GM21528 (cell line): ENCODE measurements at regions not wholly inside any gene's neighbourhood (a gene's known extent, or its start where the extent isn't known, plus 50 kb on each side); places are given as distances from the start of the nearest gene placed in this dataset.

ENCODE experiments used
- ATAC-seq: cut with Tn5 transposase; IDR thresholded peaks from one replicate; pipeline ENCODE4 v1.9.1; 2021; ENCODE audit warnings: mild to moderate bottlenecking, moderate library complexity; ENCODE audit not compliant: unreplicated experiment, low FRiP score

DNA sequence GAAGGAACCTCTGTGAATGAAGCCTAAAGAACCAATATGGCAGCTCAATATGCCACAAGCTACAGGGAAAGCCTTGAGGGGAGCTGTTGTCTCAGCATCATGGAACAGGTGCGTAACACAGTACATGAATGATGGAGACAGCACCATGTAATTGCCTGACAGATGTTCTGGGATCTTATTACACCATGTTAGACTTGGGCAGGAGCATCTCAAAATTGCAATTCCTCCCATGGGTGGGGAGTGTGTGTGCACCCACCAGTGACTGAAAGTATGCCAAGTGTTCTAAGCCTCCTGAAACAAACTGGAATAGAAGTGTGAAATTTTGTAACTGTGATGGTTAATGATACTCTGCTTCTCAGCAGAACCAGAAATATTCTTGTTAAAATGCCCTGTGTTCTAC, 151.0 kb upstream of the SRRM4 start:
- no peak for ATAC-seq

DNA sequence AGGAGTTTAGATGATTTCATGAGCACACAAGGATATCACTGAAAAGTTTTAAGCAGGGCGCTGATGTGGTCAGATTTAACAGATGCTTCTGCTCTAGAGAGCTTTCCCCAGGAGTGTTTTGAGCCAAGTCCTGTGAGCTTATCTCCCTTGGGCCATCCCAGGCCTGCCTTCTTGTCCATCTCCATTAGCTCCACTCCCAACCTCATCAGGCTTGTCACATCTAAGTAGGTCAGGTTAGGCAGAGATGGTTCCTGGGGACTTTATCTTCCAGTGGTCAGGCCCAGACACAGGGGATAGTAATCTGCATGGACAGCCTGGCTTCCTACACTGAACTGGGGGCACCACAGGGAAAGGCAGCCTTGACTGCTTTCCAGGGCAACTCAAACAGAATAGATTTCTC, 145.4 kb upstream of the SRRM4 start:
- no peak for ATAC-seq

DNA sequence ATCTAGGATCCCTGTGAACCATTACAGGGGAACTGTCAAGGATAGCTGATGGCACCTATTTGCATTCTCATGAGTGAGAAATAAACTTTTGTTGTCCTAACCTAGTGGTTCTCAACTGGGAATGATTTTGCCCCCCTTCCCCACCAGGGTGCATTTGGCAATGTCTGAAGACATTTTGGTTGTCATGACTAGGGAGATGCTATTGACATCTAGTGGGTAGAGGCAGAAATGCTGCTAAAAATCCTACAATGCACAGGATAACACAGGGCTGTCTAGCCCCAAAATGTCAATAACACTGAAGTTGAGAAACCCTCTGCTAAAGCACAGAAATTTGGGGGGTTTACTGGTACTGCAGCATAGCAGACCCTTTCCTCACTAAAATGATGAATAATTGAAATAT, 140.9 kb upstream of the SRRM4 start:
- ATAC-seq = no peak

DNA sequence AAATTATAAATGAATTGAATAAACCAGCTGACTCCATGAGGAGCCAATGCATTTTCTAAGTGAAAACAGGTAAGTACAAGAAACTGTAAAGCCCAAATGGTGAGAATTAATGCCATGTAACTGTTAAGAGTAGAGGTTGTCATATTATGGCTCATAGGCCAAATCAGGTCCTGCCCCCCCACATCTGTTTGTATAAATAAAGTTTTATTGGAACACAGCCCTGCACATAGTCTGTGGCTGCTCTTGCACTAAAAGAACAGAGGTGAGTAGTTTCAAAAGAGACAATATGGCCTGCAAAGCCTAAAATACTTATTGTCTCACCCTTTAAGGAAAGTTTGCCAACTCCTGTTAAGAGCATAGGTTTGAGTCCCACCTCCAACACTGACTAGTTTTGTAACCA, 140.5 kb upstream of the SRRM4 start:
- ATAC-seq = no peak

DNA sequence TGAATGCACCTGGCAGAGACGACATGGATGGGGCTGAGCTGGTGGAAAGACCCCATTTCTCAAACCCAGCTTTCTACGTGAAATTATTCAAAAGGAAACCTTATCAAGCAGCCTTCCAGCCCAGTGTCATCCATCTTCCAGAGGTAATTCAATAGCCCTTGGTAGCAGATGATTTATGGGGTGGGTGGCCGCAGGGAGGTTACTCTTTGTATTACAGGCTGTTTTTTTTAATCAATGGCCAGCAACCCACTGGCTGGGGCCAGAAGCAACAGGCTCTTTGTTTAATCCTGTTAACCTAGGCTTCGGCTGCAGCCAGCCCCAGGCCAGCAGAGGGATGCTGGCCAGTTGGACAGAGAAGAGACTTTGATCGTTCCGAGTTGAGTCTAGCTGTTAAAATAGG, 139.8 kb upstream of the SRRM4 start:
- ATAC-seq = no peak

DNA sequence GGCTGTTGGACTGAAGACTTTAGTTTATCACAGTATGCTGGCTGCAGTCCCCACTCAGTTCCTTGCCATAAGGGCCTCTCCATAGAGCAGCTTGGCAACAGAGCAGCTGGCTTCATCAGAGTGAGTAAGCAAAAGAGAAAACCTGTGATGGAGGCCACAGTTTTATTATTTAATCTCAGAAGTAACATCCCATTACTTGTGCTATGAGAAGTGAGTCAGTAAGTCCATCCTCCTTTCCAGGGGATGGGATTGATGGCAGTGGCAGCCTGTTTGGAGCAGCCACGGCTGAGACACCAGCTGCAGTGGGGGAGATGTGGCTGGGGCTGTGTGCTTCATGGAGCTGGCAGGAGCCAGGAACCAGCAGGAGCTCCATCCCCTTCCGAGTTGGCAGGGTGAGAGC, 138.5 kb upstream of the SRRM4 start:
- no peak for ATAC-seq

DNA sequence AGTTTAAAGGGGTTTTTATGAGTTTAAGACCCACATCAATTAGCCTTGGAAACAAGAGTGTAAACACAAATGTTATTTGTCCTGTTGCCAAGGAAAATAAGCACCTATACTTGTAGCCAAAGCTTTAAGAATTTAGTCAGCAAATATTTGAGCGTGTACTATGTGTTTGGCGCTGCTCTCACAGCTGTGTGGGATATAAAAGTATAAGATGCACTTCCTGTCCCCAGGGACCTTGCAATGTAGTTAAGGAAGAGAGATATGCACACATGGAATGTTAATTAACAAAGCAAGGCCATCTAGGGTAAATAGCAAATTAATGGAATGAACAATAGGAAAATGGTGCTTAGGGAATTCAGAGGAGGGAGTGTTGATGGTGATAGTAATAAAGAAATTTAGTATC, 134.9 kb upstream of the SRRM4 start:
- ATAC-seq = no peak

DNA sequence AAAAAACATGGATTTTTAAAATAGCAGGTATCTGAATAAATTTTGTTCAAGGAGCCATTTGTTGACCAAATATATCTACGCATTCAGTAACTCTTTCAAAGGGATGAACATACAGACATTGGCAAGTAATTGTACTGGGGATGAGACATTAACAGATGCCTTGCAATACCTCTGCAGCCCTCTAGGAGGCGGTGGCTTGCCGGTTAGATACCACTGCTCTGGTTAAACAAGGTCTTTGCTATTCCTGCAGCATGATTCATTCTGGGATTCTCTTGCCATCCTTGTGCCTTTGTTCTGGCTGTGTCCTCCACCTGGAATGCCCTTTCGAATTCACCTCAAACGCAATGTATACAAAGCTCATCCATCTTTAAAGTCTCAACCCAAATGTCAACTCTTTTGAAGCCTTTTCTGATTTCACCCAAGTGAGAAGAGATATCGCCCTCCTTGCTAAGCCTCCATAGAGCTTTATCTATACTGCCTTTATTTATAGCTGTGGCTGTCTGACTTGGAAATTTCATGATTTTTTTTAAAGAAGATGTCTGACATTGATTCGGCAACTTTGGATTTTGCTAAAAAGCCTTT, 131.0 kb upstream of the SRRM4 start:
- no peak for ATAC-seq

DNA sequence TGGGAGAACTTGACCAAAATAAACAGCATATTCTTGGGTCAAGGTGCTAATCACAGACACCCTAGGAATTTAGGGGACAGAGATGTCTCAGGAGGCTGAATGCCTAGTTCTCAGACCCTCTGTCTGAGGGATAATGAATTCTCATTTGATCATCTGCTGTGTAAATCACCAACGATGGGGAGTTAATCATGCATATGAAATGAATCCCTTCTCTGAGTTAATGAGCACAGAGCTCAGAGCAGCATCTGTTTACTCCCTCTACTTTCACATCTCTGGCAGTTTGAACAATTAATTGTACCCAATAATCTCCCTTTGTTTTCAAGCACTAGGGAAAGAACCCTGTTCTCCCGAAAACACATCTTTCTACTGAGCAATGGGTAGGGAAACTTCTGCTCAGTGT, 129.4 kb upstream of the SRRM4 start:
- ATAC-seq = no peak

DNA sequence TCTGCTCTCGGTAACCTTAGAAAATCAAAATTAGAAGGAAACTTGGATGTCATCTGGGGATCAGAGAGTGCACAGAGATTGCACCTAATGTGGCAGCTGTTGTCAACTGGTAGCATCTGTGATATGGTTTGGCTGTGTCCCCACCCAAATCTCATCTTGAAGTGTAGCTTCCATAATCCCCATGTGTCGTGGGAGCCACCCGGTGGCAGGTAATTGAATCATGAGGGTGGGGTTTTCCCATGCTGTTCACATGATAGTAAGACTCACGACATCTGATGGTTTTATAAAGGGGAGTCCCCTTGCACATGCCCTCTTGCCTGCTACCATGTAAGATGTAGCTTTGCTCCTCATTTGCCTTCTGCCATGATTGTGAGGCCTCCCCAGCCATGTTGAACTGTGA, 127.7 kb upstream of the SRRM4 start:
- no peak for ATAC-seq

DNA sequence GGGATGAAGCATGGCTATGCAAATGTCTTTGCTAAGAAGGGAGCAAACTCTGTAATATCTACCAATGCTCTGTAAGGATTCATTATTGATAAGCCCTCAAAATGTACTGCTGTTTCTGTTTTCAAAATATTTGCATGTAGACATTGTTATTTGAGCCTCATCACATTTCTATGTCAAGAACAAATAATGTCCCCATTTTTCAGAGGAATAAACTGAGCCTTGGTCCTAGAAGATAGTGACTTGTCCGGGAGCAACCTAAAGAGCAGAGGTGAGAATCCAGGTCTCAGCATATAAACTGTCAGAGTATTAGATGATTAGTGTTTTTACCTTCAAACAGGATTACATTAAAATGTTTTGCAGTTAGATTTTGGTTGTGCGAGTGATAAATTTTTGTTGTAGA, 125.5 kb upstream of the SRRM4 start:
- no peak for ATAC-seq

DNA sequence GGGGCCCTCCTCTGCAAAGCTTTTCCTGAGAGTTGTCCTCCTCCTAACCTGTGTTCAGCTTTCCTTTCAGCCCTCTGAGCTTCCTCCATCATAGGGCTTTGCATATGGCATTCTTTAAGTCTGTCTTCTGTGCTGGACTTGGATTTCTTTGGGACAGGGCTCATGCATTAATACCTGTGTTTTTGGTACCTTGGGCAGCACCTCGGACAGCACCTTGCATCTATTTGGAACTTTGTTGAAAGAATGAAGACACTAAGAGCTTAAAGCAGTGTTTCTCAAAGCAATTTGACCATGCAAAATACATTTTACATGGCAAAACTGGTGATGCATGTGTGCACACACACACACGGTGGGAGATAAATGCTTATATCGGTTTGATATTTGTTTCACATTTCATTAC, 115.0 kb upstream of the SRRM4 start:
- no peak for ATAC-seq

DNA sequence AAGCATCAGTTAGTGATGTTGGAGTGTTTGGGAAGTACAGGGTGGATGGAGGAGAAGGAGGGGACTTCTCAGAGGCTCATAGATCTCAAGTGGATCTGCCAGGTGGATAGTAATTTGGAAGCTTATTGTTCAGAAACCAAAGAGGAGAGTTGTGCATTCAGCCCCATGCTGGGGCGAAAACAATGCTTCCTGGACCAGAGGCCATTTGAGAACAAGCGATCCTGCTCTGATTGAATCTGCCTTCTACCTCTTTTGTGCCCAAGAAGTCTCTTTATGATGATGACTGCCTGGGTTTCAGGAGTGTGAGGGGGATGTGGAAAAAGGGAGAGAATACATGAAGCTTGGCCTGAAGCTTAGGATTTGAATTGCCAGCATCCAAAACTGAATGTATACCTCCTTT, 110.8 kb upstream of the SRRM4 start:
- ATAC-seq = no peak

DNA sequence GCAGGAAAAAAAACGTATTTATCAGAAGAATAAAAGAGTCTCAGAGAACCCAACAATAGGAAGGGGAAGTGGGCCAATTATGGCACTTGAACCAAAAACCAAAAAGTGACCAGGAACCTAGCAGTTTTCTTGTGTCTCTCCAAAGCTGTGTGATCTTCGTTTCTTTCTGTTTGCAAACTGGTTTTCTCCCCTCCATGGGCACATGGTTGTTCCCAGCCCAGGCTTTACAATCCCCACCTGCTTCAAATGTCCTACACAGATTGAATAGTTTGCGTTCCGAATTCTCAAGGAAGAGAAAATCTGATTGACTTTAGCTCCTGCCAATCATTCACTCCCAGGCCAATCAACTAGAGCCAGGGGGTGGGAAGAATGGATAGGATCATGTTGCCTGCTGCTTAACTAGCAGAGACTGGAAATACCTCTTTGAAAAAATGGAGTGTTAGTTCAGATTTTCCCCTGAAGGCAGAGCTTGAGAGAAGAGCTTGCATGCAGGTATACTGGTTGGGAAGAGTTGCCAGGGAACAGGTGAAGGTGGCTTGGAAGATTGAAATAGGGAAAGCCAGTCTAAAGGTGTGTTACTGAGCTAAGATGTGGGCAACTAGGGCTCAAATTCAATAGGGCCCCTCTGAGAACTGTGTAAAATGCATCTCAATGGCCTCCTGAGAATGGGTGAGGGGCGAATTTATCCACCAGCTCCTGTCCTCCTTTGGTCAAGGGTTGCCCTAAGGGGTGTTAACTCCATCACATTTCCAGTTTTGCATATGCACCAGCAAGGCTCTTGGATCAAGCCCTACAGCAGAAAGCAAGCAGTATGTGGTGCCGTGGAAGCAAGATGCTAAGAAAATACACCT, 106.4 kb upstream of the SRRM4 start:
- no peak for ATAC-seq

DNA sequence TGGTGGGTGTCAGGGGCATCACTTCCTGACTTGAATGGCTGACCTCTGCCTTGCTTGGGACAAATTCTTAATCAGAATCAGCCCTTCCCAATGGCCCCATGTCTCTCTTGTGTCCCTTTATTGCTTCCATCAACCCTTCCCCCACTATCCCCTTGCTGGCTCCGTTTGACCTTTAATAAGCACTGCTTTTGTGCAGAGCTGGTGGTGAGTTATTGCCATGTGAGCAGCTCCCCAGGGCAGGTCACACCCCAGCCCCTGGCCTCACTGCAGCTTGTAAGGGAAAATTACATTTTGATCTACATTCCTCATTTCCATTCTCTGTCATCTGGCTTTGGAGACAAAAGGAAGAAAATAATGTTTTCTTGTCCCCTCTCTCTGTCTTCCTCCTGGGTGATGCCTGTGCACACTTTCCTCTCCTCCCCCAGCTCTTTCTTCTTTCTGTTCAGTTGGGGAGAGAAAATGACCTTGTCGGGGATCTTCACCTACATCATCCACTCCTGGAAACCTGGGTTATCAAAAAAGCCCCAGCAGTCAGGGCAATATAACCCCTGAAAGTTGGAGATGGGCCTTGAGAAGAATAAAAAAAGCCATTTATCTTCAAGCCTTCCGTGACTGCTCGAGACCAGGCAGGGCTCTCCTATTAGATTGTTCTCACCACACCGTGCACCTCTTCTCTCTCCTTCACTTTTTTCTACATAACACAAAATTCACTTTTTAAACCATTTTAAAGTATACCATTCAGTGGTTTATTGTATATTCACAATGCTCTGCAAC, 100.4 kb upstream of the SRRM4 start:
- no peak for ATAC-seq

DNA sequence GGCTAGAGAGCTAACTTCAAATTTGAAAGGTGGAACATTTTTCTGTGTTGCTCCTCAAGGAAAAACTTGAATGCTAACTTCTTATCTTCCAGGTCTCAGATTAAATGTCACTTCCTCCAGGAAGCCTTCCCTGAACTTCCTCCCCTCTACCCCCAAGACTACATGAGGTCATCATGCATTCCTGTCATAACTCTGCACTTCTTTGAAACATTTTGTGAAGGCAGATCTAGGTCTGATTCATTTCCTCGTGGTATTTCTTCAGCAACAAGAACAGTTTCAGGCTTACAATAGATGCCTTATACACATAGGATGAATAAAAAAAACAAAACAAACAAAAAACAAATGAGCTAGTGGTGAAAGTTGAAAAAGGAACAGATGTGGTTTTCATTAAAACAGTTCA, 97.1 kb upstream of the SRRM4 start:
- no peak for ATAC-seq

DNA sequence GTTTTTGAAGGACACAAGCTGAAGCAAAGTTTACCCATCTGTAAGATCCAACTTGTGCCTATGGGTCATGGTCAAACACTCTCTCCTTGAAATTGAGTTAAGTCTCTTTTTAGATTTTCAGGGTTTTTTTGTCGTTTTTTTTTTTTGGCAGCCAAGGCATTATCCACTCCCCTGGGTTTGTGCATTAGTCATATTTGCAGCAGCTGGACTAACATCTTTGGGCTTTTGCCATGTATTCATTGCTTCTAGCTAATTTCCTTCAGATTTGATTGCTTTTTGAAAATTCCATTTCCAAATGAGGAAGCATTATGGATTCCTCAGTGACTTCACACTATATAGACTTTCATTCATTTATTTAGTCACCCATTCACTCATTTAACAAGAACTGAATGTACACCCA, 80.3 kb upstream of the SRRM4 start:
- no peak for ATAC-seq

DNA sequence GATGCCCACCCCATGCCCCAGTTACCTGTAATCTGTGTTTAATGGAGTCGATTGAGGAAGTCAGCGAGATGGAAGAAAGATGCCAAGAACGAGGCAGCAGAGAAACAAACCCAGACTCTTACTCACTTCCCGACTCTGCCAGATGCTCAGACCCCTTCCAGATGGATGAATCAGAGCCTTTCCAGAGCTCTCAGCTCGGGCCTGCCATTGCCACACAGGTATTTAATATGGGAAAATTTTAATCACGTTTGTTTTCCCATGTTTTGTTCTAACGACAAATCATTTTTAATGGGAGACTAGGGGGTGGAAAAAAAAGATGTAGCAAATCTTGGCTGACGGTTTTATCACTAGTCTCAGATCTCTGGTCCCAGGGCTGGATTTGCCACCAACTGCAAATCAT, 72.5 kb upstream of the SRRM4 start:
- no peak for ATAC-seq

DNA sequence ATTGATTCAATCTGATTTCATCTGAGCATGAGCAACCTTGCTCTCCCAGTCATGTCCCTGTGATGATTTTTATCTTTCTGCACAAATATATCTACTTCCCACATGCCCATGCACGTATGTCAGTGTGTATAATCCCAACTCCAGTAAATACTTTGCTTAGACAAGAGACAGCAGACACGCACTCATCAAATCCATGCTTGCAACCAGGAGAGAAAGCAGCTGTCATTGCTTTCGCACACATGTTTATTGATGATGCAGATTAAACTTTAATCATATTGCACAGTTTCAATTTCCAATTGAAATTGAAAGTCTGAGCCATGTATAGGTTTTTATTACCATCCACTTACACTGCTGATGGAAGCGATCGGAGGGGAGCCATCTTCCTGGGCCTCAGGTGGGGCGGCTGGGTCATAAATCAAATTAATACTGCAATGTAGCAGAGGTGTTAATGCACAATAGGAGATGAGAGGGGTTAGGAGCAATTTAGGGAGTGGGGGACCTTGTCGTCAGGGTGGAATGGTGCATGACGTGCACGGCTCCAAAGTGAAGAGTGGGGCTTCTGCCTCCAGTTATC, 68.6 kb upstream of the SRRM4 start:
- ATAC-seq = no peak

DNA sequence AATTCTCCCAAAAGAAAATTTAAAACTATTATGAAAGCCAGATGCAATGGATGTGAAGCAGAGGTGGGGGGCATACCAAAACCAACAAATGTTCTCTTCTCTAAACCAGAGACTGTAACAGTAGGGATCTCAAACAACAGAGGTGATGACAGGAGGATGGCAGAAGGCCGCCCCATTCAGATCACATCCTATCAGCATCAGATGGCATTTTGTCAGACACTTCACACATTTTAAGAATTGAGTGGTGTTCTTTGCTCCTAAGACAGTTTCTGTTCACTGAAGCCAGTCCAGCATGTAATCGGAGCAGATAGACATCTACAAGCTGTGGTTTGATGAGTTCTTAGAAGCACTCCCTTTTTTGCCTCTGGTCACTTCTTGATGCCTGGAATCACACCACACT, 59.6 kb upstream of the SRRM4 start:
- ATAC-seq = no peak

DNA sequence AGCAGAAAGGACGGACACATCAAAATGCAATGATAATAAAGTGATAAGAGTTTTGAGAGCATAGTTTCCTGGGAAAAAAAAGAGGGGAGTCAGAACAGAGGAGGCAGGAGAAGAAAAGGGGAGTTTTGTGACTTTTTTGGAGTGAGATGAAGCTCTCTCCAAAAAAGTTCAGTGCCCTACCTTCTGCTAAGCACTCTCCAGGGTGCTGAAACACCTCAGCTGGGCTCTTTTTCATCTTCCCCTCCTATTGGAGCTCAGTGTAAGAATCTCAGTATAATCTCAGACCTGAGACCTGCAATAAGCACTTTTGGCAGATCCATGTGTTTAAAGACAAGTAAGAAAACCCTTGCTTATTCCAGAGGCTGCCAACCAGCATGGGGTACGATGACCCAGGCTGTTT, 58.9 kb upstream of the SRRM4 start:
- no peak for ATAC-seq
